A673 (cell line): ENCODE measurements at regions not wholly inside any gene's neighbourhood (a gene's known extent, or its start where the extent isn't known, plus 50 kb on each side); places are given as distances from the start of the nearest gene placed in this dataset.

ENCODE experiments used
- BruUV-seq: library from RNA; stranded (reverse); fragments of 400-500 nt; replicated peaks from 2 replicates; lab custom pipeline; 2021; lab: Mats Ljungman, UMichigan
- CTCF ChIA-PET: fragments of 300-600 bp; sonication (Branson Sonifier 250); formaldehyde crosslinking; loops from one replicate; lab custom pipeline; 2022; ENCODE audit warnings: antibody characterized with exemption; lab: Charles Lee
- POLR2A ChIA-PET: fragments of 300-600 bp; sonication (Branson Sonifier 250); formaldehyde crosslinking; loops from one replicate; lab custom pipeline; 2022; ENCODE audit warnings: antibody characterized with exemption; ENCODE audit not compliant: low non-redundant PET; lab: Charles Lee
- DNase-seq: peaks from one replicate; pipeline ENCODE4 v3.0.0-alpha.2; 2015; ENCODE audit warnings: low spot score
- H3K27ac ChIP-seq: fragments of 200-600 bp; sonication (generic); 2 replicates; pipeline ENCODE4 v1.5.1; 2016; ENCODE audit warnings: mixed run types, low read depth, mild to moderate bottlenecking, mixed read lengths, antibody characterized with exemption, low read length; ENCODE audit not compliant: poor library complexity, severe bottlenecking
- H3K27me3 ChIP-seq: fragments of 200-600 bp; sonication (generic); replicated peaks from 2 replicates; pipeline ENCODE4 v1.6.1; 2017; ENCODE audit warnings: mixed run types, low read depth, mild to moderate bottlenecking, mixed read lengths, antibody characterized with exemption, low read length; ENCODE audit not compliant: insufficient read depth, poor library complexity
- H3K36me3 ChIP-seq: fragments of 200-600 bp; sonication (generic); 2 replicates; pipeline ENCODE4 v1.6.1; 2016; ENCODE audit warnings: mixed run types, mild to moderate bottlenecking, mixed read lengths, antibody characterized with exemption, low read length; ENCODE audit not compliant: insufficient read depth, poor library complexity, severe bottlenecking
- H3K4me1 ChIP-seq: fragments of 200-600 bp; sonication (generic); 2 replicates; pipeline ENCODE4 v1.6.1; 2017; ENCODE audit warnings: mixed run types, mild to moderate bottlenecking, mixed read lengths, antibody characterized with exemption, low read length; ENCODE audit not compliant: insufficient read depth, poor library complexity, severe bottlenecking
- H3K4me3 ChIP-seq: fragments of 200-600 bp; sonication (generic); 2 replicates; pipeline ENCODE4 v1.5.1; 2016; ENCODE audit warnings: low read depth, mixed run types, mild to moderate bottlenecking, mixed read lengths, low read length; ENCODE audit not compliant: poor library complexity, severe bottlenecking
- H3K9me3 ChIP-seq: fragments of 200-600 bp; sonication (generic); 2 replicates; pipeline ENCODE4 v1.6.1; 2016; ENCODE audit warnings: mixed run types, low read depth, mild to moderate bottlenecking, mixed read lengths, antibody characterized with exemption, low read length; ENCODE audit not compliant: poor library complexity, severe bottlenecking
- EZH2 ChIP-seq: fragments of 200-600 bp; sonication (generic); IDR thresholded peaks from 2 replicates; pipeline ENCODE4 v1.6.1; 2017; ENCODE audit warnings: borderline replicate concordance, low read depth, mild to moderate bottlenecking, mixed read lengths, antibody characterized with exemption, low read length; ENCODE audit not compliant: poor library complexity, severe bottlenecking
- intact Hi-C: fragments of 100-400 bp; cut with micrococcal nuclease; formaldehyde crosslinking; loops from one replicate; pipeline ENCODE4 v1.10.0; 2022; ENCODE audit not compliant: unreplicated experiment
- TF ChIP-seq, protein P1 (sequence below): fragments of 300-800, 200-600 bp; sonication (generic); conservative IDR thresholded peaks from 2 replicates; pipeline ENCODE4 v1.5.1; 2017; ENCODE audit warnings: low read depth, mild to moderate bottlenecking, antibody characterized with exemption, low read length, moderate library complexity, mixed read lengths

DNA sequence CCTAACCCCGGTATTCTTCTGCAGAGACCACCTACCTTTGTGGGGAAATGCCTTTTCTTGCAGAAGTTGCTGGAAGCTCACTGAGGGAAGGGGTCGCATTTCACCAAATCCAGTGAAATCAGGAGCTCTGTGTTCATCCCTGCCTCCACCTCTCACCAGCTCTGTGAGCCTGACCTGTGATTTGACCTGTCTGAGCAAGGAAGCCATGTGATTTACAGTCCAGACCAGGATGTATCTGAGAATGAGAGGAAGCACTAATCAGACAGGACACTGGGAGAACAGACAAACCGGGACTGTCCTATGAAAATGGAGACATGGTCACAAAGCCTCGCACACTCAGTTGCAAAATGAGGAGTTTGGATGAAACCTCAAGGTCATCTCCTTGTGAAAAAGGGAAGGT is 285.4 kb downstream of the BCL11A start:
- Histone ChIP-seq H3K27ac (no peak overlapping the region), H3K4me3 (no peak overlapping the region), H3K36me3 (no peaks in the 10 kb centered on the region), H3K27me3 (no peaks in the 10 kb centered on the region), H3K4me1 (no peaks in the 10 kb centered on the region), H3K9me3 (no peaks in the 10 kb centered on the region)
- BruUV-seq = no TSS peak
- TF ChIP-seq, protein P1, sequence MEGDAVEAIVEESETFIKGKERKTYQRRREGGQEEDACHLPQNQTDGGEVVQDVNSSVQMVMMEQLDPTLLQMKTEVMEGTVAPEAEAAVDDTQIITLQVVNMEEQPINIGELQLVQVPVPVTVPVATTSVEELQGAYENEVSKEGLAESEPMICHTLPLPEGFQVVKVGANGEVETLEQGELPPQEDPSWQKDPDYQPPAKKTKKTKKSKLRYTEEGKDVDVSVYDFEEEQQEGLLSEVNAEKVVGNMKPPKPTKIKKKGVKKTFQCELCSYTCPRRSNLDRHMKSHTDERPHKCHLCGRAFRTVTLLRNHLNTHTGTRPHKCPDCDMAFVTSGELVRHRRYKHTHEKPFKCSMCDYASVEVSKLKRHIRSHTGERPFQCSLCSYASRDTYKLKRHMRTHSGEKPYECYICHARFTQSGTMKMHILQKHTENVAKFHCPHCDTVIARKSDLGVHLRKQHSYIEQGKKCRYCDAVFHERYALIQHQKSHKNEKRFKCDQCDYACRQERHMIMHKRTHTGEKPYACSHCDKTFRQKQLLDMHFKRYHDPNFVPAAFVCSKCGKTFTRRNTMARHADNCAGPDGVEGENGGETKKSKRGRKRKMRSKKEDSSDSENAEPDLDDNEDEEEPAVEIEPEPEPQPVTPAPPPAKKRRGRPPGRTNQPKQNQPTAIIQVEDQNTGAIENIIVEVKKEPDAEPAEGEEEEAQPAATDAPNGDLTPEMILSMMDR = no peak
- TF ChIP-seq EZH2 = no peak
- intact Hi-C loops = no loop called here
- CTCF ChIA-PET = no interaction called here
- DNase-seq = no peak
- POLR2A ChIA-PET = no interaction called here

- H3K27ac ChIP-seq = no peak overlapping the region
- no peak overlapping the region for H3K4me3 ChIP-seq
- ChIA-PET CTCF (no interaction called here), POLR2A (no interaction called here)
- no peaks in the 10 kb centered on the region for H3K4me1 ChIP-seq
- H3K36me3 ChIP-seq = no peaks in the 10 kb centered on the region
- no TSS peak for BruUV-seq
- no peaks in the 10 kb centered on the region for H3K9me3 ChIP-seq
- intact Hi-C loops = no loop called here
- H3K27me3 ChIP-seq = no peaks in the 10 kb centered on the region
- no peak for DNase-seq
- TF ChIP-seq, protein P1 = no peak
- no peak for TF ChIP-seq EZH2
These were observed 286.3 kb downstream of the BCL11A start for GRCh38 chr2:60267122-60267521.

DNA sequence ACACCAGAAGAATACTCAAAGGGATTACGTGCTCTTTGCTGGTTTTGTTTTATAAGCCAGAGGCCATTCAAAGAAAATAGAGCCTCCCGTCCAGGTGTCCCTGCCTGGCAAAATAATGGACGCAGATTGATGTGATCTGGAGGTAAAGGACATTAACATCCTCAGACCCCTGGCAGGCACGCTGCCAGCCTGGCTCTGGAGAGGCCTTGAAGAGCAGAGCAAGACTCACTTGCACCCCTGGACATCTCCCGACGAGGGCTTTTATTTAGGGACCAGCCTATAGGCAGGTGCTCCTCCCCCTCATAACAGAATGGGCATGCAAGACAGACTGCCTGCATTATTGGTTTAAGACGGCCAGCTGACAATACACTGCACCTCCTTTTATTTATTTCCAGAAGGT is 291.3 kb downstream of the BCL11A start:
- CTCF ChIA-PET = no interaction called here
- Histone ChIP-seq H3K4me1 (no peaks in the 10 kb centered on the region), H3K4me3 (no peak overlapping the region), H3K9me3 (no peaks in the 10 kb centered on the region), H3K27me3 (no peaks in the 10 kb centered on the region), H3K27ac (no peak overlapping the region), H3K36me3 (no peaks in the 10 kb centered on the region)
- no peak for DNase-seq
- no peak for TF ChIP-seq EZH2
- TF ChIP-seq, protein P1 = no peak
- intact Hi-C loops = no loop called here
- BruUV-seq = no TSS peak
- POLR2A ChIA-PET = no interaction called here
